Smooth muscle cell (in vitro differentiated cells): ENCODE measurements at regions not wholly inside any gene's neighbourhood (a gene's known extent, or its start where the extent isn't known, plus 50 kb on each side); places are given as distances from the start of the nearest gene placed in this dataset.

Experiments
- DNase-seq: peaks from one replicate; lab custom pipeline; 2025; ENCODE audit not compliant: unreplicated experiment; lab: John Stamatoyannopoulos, UW
- H2AFZ ChIP-seq: fragments of 200-600 bp; sonication (generic); 2 replicates; pipeline ENCODE4 v1.6.0; 2016; ENCODE audit warnings: antibody characterized with exemption, low read depth, mild to moderate bottlenecking
- H3F3A ChIP-seq: fragments of 200-600 bp; sonication (generic); 2 replicates; pipeline ENCODE4 v1.6.0; 2017; ENCODE audit warnings: antibody characterized with exemption, low read depth
- H3K27ac ChIP-seq: fragments of 200-600 bp; sonication (generic); 2 replicates; pipeline ENCODE4 v1.5.1; 2016; ENCODE audit warnings: low read depth, mild to moderate bottlenecking
- H3K27me3 ChIP-seq: fragments of 200-600 bp; sonication (generic); 2 replicates; pipeline ENCODE4 v1.6.1; 2016; ENCODE audit warnings: low read depth, mild to moderate bottlenecking
- H3K36me3 ChIP-seq: fragments of 200-600 bp; sonication (generic); 2 replicates; pipeline ENCODE4 v1.5.1; 2016; ENCODE audit warnings: low read depth
- H3K4me1 ChIP-seq: fragments of 200-600 bp; sonication (generic); 2 replicates; pipeline ENCODE4 v1.5.1; 2016; ENCODE audit warnings: low read depth
- H3K4me2 ChIP-seq: fragments of 200-600 bp; sonication (generic); 2 replicates; pipeline ENCODE4 v1.6.0; 2016; ENCODE audit warnings: mild to moderate bottlenecking
- H3K4me3 ChIP-seq: fragments of 200-600 bp; sonication (generic); 2 replicates; pipeline ENCODE4 v1.5.1; 2016; ENCODE audit warnings: mild to moderate bottlenecking
- H3K79me2 ChIP-seq: fragments of 200-600 bp; sonication (generic); 2 replicates; pipeline ENCODE4 v1.6.0; 2016; ENCODE audit warnings: low read depth, mild to moderate bottlenecking
- H3K9ac ChIP-seq: fragments of 200-600 bp; sonication (generic); 2 replicates; pipeline ENCODE4 v1.6.0; 2016; ENCODE audit warnings: low read depth
- H3K9me3 ChIP-seq: fragments of 200-600 bp; sonication (generic); replicated peaks from 2 replicates; pipeline ENCODE4 v1.5.1; 2016; ENCODE audit warnings: low read depth
- H4K20me1 ChIP-seq: fragments of 200-600 bp; sonication (generic); 2 replicates; pipeline ENCODE4 v1.6.0; 2016; ENCODE audit warnings: low read depth
- CTCF ChIP-seq: fragments of 200-600 bp; sonication (generic); IDR thresholded peaks from 2 replicates; pipeline ENCODE4 v1.5.1; 2017; ENCODE audit warnings: borderline replicate concordance, mild to moderate bottlenecking, antibody characterized with exemption; ENCODE audit not compliant: insufficient read depth, poor library complexity, severe bottlenecking
- WGBS: methylation state at CpG from one replicate; pipeline ENCODE4 v1.1.7; 2016; ENCODE audit warnings: low lambda C conversion rate; 5-methylcytosine and 5-hydroxymethylcytosine counted together

GRCh38 chr21:27213303-27213702, 246.4 kb upstream of the ADAMTS5 start:
- Histone ChIP-seq H3K36me3 (no peaks in the 10 kb centered on the region), H3K4me1 (no peaks in the 10 kb centered on the region), H3K4me3 (no peak overlapping the region), H3F3A (no peaks in the 10 kb centered on the region), H2AFZ (no peak overlapping the region), H3K27me3 (no peaks in the 10 kb centered on the region), H3K9me3 (no peaks in the 10 kb centered on the region), H4K20me1 (no peaks in the 10 kb centered on the region), H3K27ac (no peak overlapping the region), H3K9ac (no peak overlapping the region), H3K79me2 (no peaks in the 10 kb centered on the region), H3K4me2 (peak overlapping the region; percentile 41)
- TF ChIP-seq CTCF = peak; percentile 28
- DNase-seq = no peak

- 60% methylated on average over 2 of the region's 2 CpGs for WGBS
- Histone ChIP-seq H2AFZ (no peak overlapping the region), H3K27me3 (no peaks in the 10 kb centered on the region), H4K20me1 (no peaks in the 10 kb centered on the region), H3K9me3 (no peaks in the 10 kb centered on the region), H3K4me1 (no peaks in the 10 kb centered on the region), H3K4me2 (no peak overlapping the region), H3K79me2 (no peaks in the 10 kb centered on the region), H3K9ac (no peak overlapping the region), H3F3A (no peaks in the 10 kb centered on the region), H3K36me3 (no peaks in the 10 kb centered on the region), H3K4me3 (no peak overlapping the region), H3K27ac (no peak overlapping the region)
- TF ChIP-seq CTCF = no peak
- no peak for DNase-seq
These were observed 245.6 kb upstream of the ADAMTS5 start for GRCh38 chr21:27212441-27212840.

- Histone ChIP-seq H3K27ac (peak overlapping the region; percentile 3), H2AFZ (no peak overlapping the region), H3K4me3 (no peak overlapping the region), H3K9ac (no peak overlapping the region), H3F3A (no peaks in the 10 kb centered on the region), H3K4me1 (no peaks in the 10 kb centered on the region), H4K20me1 (no peaks in the 10 kb centered on the region), H3K36me3 (no peaks in the 10 kb centered on the region), H3K27me3 (no peaks in the 10 kb centered on the region), H3K9me3 (no peaks in the 10 kb centered on the region), H3K79me2 (no peaks in the 10 kb centered on the region), H3K4me2 (no peak overlapping the region)
- no peak for TF ChIP-seq CTCF
- 59% methylated on average over 1 of the region's 1 CpG for WGBS
- DNase-seq = no peak
These were observed 242.7 kb upstream of the ADAMTS5 start for GRCh38 chr21:27209546-27209945.

- no peaks in the 10 kb centered on the region for H3K27me3 ChIP-seq
- no peaks in the 10 kb centered on the region for H3F3A ChIP-seq
- H3K4me3 ChIP-seq = no peak overlapping the region
- TF ChIP-seq CTCF = no peak
- no peaks in the 10 kb centered on the region for H3K79me2 ChIP-seq
- DNase-seq = no peak
- H4K20me1 ChIP-seq = no peaks in the 10 kb centered on the region
- no peaks in the 10 kb centered on the region for H3K9me3 ChIP-seq
- 69% methylated on average over 5 of the region's 5 CpGs for WGBS
- H3K4me2 ChIP-seq = no peak overlapping the region
- H3K36me3 ChIP-seq = no peaks in the 10 kb centered on the region
- no peaks in the 10 kb centered on the region for H3K4me1 ChIP-seq
- no peak overlapping the region for H3K9ac ChIP-seq
- no peak overlapping the region for H3K27ac ChIP-seq
- no peak overlapping the region for H2AFZ ChIP-seq
These were observed 239.6 kb upstream of the ADAMTS5 start for GRCh38 chr21:27206368-27206982.
